Kidney epithelial cell (primary cell): ENCODE measurements at regions not wholly inside any gene's neighbourhood (a gene's known extent, or its start where the extent isn't known, plus 50 kb on each side); places are given as distances from the start of the nearest gene placed in this dataset.

Experiments used
- DNase-seq: peaks from one replicate; pipeline ENCODE4 v3.0.0-alpha.2; 2010; ENCODE audit warnings: low read depth
- H3K27me3 ChIP-seq: 2 replicates; pipeline ENCODE4 v1.6.0; 2011; ENCODE audit warnings: low read length; ENCODE audit not compliant: control insufficient read depth, insufficient read depth
- H3K36me3 ChIP-seq: 2 replicates; pipeline ENCODE4 v1.5.1; 2011; ENCODE audit warnings: low read length; ENCODE audit not compliant: control insufficient read depth, insufficient read depth
- H3K4me3 ChIP-seq: 2 replicates; pipeline ENCODE4 v1.5.1; 2011; ENCODE audit warnings: low read depth, mild to moderate bottlenecking, control low read depth, low read length
- CTCF ChIP-seq: IDR thresholded peaks from 2 replicates; pipeline ENCODE4 v1.5.1; 2011; ENCODE audit warnings: mild to moderate bottlenecking, moderate library complexity, low read length, control low read depth, inconsistent platforms; ENCODE audit not compliant: insufficient read depth, poor library complexity, severe bottlenecking

DNA sequence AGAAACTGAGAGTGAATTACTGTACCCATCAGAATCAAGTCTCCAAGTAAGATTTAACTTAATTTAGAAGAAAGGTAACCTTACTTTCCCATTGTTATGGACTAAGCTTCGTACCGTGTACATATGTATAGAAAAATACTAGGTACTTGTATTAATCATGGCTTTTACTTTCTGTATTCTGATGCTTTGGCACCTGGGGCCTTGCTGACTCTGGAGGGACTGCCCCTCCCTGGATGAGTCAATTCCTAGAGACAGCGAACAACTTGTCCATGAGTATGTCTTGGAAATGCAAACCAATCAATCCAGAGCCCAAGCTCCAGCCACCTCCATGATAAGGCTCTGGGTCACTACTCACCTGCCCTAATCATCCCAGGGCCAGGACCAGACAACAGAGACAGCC is 50.0 kb upstream of the DGKG start:
- Histone ChIP-seq H3K4me3 (no peak overlapping the region), H3K27me3 (peaks cover 11% of the 10 kb centered on the region), H3K36me3 (no peaks in the 10 kb centered on the region)
- TF ChIP-seq CTCF: no peak
- no peak for DNase-seq
